OCI-LY1 (cell line): ENCODE measurements at regions not wholly inside any gene's neighbourhood (a gene's known extent, or its start where the extent isn't known, plus 50 kb on each side); places are given as distances from the start of the nearest gene placed in this dataset.

Experiments
- EZH2 ChIP-seq: fragments of 200-600 bp; sonication (generic), shearing (Covaris generic); IDR thresholded peaks from 2 replicates; pipeline ENCODE4 v1.8.0; 2017; ENCODE audit warnings: borderline replicate concordance, mixed run types, mild to moderate bottlenecking, antibody characterized with exemption, low read length, moderate library complexity, mixed read lengths
- TF ChIP-seq, protein P1 (sequence below): fragments of 200-600 bp; sonication (generic), shearing (Covaris generic); IDR thresholded peaks from 2 replicates; pipeline ENCODE4 v1.5.1; 2017; ENCODE audit warnings: mild to moderate bottlenecking, antibody characterized with exemption, low read length, moderate library complexity, mixed read lengths

- TF ChIP-seq, protein P1, sequence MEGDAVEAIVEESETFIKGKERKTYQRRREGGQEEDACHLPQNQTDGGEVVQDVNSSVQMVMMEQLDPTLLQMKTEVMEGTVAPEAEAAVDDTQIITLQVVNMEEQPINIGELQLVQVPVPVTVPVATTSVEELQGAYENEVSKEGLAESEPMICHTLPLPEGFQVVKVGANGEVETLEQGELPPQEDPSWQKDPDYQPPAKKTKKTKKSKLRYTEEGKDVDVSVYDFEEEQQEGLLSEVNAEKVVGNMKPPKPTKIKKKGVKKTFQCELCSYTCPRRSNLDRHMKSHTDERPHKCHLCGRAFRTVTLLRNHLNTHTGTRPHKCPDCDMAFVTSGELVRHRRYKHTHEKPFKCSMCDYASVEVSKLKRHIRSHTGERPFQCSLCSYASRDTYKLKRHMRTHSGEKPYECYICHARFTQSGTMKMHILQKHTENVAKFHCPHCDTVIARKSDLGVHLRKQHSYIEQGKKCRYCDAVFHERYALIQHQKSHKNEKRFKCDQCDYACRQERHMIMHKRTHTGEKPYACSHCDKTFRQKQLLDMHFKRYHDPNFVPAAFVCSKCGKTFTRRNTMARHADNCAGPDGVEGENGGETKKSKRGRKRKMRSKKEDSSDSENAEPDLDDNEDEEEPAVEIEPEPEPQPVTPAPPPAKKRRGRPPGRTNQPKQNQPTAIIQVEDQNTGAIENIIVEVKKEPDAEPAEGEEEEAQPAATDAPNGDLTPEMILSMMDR = no peak
- no peak for TF ChIP-seq EZH2
Observed at GRCh38 chr20:53881362-53881761, 189.0 kb downstream of the BCAS1 start.
